ENCODE measurements at regions not wholly inside any gene's neighbourhood (a gene's known extent, or its start where the extent isn't known, plus 50 kb on each side); places are given as distances from the start of the nearest gene placed in this dataset.
"Not testable (repeated sequence)": the region's sequence is repeated elsewhere in the genome, so short reads cannot be mapped to it uniquely, and the experiment has no call there.

- DNase-seq (ENCODE audit: extremely low spot score, unreplicated experiment), result no peak
- no peaks in the 10 kb centered on the region for H3K27me3 Mint-ChIP-seq (ENCODE audit: unreplicated experiment)
- no peaks in the 10 kb centered on the region for H3K36me3 Mint-ChIP-seq (ENCODE audit: unreplicated experiment)
- H3K4me1 Mint-ChIP-seq (ENCODE audit: unreplicated experiment), result no peaks in the 10 kb centered on the region
- TF ChIP-seq, protein P1, sequence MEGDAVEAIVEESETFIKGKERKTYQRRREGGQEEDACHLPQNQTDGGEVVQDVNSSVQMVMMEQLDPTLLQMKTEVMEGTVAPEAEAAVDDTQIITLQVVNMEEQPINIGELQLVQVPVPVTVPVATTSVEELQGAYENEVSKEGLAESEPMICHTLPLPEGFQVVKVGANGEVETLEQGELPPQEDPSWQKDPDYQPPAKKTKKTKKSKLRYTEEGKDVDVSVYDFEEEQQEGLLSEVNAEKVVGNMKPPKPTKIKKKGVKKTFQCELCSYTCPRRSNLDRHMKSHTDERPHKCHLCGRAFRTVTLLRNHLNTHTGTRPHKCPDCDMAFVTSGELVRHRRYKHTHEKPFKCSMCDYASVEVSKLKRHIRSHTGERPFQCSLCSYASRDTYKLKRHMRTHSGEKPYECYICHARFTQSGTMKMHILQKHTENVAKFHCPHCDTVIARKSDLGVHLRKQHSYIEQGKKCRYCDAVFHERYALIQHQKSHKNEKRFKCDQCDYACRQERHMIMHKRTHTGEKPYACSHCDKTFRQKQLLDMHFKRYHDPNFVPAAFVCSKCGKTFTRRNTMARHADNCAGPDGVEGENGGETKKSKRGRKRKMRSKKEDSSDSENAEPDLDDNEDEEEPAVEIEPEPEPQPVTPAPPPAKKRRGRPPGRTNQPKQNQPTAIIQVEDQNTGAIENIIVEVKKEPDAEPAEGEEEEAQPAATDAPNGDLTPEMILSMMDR (IDR thresholded peaks at IDR 0.05), result no peak
- no peak overlapping the region for H3K4me3 Mint-ChIP-seq (ENCODE audit: unreplicated experiment)
- H3K9me3 Mint-ChIP-seq (ENCODE audit: unreplicated experiment), result no peaks in the 10 kb centered on the region
- no peak overlapping the region for H3K27ac Mint-ChIP-seq (ENCODE audit: unreplicated experiment)
These were observed 128.2 kb upstream of the TBCA start for GRCh38 chr5:77904362-77904761.

GRCh38 chr5:77900691-77901090 lies 124.6 kb upstream of the TBCA start:
- H3K9me3 Mint-ChIP-seq (ENCODE audit: unreplicated experiment), result no peaks in the 10 kb centered on the region
- no peak for DNase-seq (ENCODE audit: extremely low spot score, unreplicated experiment)
- H3K36me3 Mint-ChIP-seq (ENCODE audit: unreplicated experiment), result no peaks in the 10 kb centered on the region
- no peaks in the 10 kb centered on the region for H3K27me3 Mint-ChIP-seq (ENCODE audit: unreplicated experiment)
- TF ChIP-seq, protein P1 (IDR thresholded peaks at IDR 0.05), result no peak
- no peaks in the 10 kb centered on the region for H3K4me1 Mint-ChIP-seq (ENCODE audit: unreplicated experiment)
- H3K27ac Mint-ChIP-seq (ENCODE audit: unreplicated experiment), result no peak overlapping the region
- H3K4me3 Mint-ChIP-seq (ENCODE audit: unreplicated experiment), result no peak overlapping the region

DNA sequence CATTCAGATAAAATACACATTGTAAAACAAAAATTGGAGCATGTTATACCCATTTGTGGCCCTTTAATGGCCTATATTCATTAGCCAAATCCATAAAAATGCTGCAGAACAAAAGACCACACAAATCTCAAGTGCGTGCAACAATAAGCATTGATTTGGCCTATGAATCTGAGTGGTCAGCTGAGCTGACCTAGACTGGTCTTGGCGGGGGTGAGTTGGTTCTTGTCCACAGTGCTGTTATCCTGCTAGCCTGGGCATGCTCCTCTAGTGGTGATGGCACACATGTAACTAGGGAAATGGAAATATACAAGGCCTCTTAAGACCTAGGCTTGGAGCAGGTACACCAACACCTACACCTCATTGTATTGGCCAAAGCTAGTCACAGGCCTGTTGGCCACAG lies 122.2 kb upstream of the TBCA start:
- no peak for DNase-seq (ENCODE audit: extremely low spot score, unreplicated experiment)
- Mint-ChIP-seq H3K4me3 (ENCODE audit: unreplicated experiment) (no peak overlapping the region), H3K27ac (ENCODE audit: unreplicated experiment) (no peak overlapping the region), H3K9me3 (ENCODE audit: unreplicated experiment) (no peaks in the 10 kb centered on the region), H3K36me3 (ENCODE audit: unreplicated experiment) (no peaks in the 10 kb centered on the region), H3K27me3 (ENCODE audit: unreplicated experiment) (no peaks in the 10 kb centered on the region), H3K4me1 (ENCODE audit: unreplicated experiment) (peaks cover 9% of the 10 kb centered on the region)
- TF ChIP-seq, protein P1 (IDR thresholded peaks at IDR 0.05), result no peak

DNA sequence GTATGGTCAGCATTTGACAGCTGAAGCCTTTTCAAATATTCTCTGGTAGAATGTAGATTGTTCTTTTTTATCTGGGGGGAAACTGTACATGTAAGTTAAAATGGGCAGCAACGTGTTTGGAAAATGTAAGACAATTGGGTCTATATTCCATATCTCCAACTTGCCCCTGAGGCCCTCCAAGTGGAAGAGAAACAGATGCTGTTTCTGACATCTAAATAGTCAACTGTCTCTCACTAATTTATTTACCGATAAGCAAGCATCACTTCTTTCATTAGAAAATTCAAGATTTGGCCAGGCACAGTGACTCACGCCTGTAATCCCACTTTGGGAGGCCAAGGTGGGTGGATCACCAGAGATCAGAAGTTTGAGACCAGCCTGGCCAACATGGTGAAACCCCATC lies 120.2 kb upstream of the TBCA start:
- Mint-ChIP-seq H3K4me1 (ENCODE audit: unreplicated experiment) (peaks cover 14% of the 10 kb centered on the region), H3K36me3 (ENCODE audit: unreplicated experiment) (no peaks in the 10 kb centered on the region), H3K9me3 (ENCODE audit: unreplicated experiment) (no peaks in the 10 kb centered on the region), H3K27ac (ENCODE audit: unreplicated experiment) (no peak overlapping the region), H3K4me3 (ENCODE audit: unreplicated experiment) (no peak overlapping the region), H3K27me3 (ENCODE audit: unreplicated experiment) (no peaks in the 10 kb centered on the region)
- DNase-seq (ENCODE audit: extremely low spot score, unreplicated experiment), result no peak
- TF ChIP-seq, protein P1 (IDR thresholded peaks at IDR 0.05), result no peak

DNA sequence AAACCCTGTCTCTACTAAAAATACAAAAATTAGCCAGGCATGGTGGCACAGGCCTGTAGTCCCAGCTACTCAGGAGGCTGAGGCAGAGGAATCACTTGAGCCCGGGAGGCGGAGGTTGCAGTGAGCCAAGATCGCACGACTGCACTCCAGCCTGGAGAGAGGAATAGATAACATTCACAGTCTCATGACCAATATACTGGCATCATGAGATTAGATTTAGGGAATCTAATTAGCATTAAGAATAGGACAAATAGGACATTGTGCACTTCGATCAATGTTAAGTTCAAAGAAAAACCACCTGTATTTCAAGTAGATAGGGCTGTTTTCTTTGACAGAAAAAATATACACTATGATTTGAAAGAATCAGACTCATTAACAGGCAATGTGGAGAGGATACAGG lies 118.0 kb upstream of the TBCA start:
- H3K27me3 Mint-ChIP-seq (ENCODE audit: unreplicated experiment); H3K36me3 Mint-ChIP-seq (ENCODE audit: unreplicated experiment); DNase-seq (ENCODE audit: extremely low spot score, unreplicated experiment); H3K27ac Mint-ChIP-seq (ENCODE audit: unreplicated experiment); H3K4me3 Mint-ChIP-seq (ENCODE audit: unreplicated experiment); H3K9me3 Mint-ChIP-seq (ENCODE audit: unreplicated experiment): not testable (repeated sequence)
- peaks cover 14% of the 10 kb centered on the region for H3K4me1 Mint-ChIP-seq (ENCODE audit: unreplicated experiment)

GRCh38 chr5:77893225-77893860 lies 117.2 kb upstream of the TBCA start:
- H3K4me1 Mint-ChIP-seq (ENCODE audit: unreplicated experiment), result peaks cover 14% of the 10 kb centered on the region
- no peak for DNase-seq (ENCODE audit: extremely low spot score, unreplicated experiment)
- H3K9me3 Mint-ChIP-seq (ENCODE audit: unreplicated experiment), result no peaks in the 10 kb centered on the region
- TF ChIP-seq, protein P1 (IDR thresholded peaks at IDR 0.05), result no peak
- H3K27me3 Mint-ChIP-seq (ENCODE audit: unreplicated experiment), result no peaks in the 10 kb centered on the region
- H3K36me3 Mint-ChIP-seq (ENCODE audit: unreplicated experiment), result no peaks in the 10 kb centered on the region
- no peak overlapping the region for H3K4me3 Mint-ChIP-seq (ENCODE audit: unreplicated experiment)
- peak overlapping the region; percentile 31 for H3K27ac Mint-ChIP-seq (ENCODE audit: unreplicated experiment)

All from osteocyte (in vitro differentiated cells).